Fibroblast of lung (primary cell): ENCODE measurements at regions not wholly inside any gene's neighbourhood (a gene's known extent, or its start where the extent isn't known, plus 50 kb on each side); places are given as distances from the start of the nearest gene placed in this dataset.

ENCODE experiments used
- EZH2 ChIP-seq: IDR thresholded peaks from 2 replicates; pipeline ENCODE4 v1.5.1; 2012; ENCODE audit warnings: low read length, control low read depth, mild to moderate bottlenecking; ENCODE audit errors: missing control alignments
- TF ChIP-seq, protein P1 (sequence below), 2 donors: IDR thresholded peaks in 1 of 2; conservative IDR thresholded peaks in 1 of 2; 1 replicate in 1 of 2; 2 replicates in 1 of 2; pipeline ENCODE4 v1.5.1; 2011 to 2012; ENCODE audit warnings: low read length in 2 of 2, control low read depth in 1 of 2, inconsistent platforms in 1 of 2, low read depth in 1 of 2, mild to moderate bottlenecking in 1 of 2

DNA sequence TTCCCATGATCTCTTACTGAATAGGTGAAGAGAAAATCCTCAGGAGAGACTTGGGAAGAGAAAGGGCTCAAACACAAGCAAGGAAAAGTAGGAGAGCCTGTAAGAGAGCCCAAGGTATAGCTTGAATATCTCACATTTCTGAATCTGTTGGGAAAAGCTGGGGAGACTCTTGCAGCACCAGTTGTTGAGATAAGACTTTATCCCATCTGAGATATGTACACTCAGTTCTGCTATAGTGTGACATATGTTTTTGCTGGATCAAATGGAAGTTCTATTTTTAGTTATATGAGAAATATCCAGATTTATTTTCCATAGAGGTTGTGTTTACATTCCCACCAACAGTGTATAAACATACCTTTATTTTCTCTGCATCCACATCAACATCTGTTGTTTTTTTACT, 246.1 kb downstream of the NDFIP2 start:
- TF ChIP-seq, protein P1, sequence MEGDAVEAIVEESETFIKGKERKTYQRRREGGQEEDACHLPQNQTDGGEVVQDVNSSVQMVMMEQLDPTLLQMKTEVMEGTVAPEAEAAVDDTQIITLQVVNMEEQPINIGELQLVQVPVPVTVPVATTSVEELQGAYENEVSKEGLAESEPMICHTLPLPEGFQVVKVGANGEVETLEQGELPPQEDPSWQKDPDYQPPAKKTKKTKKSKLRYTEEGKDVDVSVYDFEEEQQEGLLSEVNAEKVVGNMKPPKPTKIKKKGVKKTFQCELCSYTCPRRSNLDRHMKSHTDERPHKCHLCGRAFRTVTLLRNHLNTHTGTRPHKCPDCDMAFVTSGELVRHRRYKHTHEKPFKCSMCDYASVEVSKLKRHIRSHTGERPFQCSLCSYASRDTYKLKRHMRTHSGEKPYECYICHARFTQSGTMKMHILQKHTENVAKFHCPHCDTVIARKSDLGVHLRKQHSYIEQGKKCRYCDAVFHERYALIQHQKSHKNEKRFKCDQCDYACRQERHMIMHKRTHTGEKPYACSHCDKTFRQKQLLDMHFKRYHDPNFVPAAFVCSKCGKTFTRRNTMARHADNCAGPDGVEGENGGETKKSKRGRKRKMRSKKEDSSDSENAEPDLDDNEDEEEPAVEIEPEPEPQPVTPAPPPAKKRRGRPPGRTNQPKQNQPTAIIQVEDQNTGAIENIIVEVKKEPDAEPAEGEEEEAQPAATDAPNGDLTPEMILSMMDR (conservative IDR thresholded peaks at IDR 0.05 in 1 of 2, IDR thresholded peaks at IDR 0.05 in 1 of 2; ENCODE audit: low read depth in 1 of 2, low read length in 2 of 2): no peak
- no peak for TF ChIP-seq EZH2
